GM12801 (cell line): ENCODE measurements at regions not wholly inside any gene's neighbourhood (a gene's known extent, or its start where the extent isn't known, plus 50 kb on each side); places are given as distances from the start of the nearest gene placed in this dataset.

ENCODE experiments used
- TF ChIP-seq, protein P1 (sequence below): IDR thresholded peaks from one replicate; pipeline ENCODE4 v1.5.1; 2011; ENCODE audit warnings: control low read depth; ENCODE audit not compliant: insufficient read length; ENCODE audit errors: extremely low read depth

DNA sequence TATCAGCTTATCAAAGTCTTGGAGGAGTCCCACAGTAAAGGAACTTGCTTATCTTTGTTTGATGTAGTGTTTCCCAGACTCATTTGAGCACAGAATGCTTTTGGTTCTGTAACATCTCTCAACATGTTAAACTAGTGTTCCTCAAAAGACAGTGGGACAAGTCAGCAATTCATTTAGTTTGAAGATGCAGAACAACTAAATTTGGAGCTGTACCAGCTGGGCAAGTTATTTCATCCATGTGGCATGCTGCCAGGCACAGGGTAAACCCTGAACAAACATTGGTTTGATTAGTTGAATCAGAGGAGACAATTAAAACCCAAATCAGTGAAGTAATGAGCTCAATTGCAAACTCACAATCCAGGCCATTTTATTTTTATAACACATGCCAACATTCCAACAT, 141.2 kb downstream of the CSNK2A3 start:
- TF ChIP-seq, protein P1, sequence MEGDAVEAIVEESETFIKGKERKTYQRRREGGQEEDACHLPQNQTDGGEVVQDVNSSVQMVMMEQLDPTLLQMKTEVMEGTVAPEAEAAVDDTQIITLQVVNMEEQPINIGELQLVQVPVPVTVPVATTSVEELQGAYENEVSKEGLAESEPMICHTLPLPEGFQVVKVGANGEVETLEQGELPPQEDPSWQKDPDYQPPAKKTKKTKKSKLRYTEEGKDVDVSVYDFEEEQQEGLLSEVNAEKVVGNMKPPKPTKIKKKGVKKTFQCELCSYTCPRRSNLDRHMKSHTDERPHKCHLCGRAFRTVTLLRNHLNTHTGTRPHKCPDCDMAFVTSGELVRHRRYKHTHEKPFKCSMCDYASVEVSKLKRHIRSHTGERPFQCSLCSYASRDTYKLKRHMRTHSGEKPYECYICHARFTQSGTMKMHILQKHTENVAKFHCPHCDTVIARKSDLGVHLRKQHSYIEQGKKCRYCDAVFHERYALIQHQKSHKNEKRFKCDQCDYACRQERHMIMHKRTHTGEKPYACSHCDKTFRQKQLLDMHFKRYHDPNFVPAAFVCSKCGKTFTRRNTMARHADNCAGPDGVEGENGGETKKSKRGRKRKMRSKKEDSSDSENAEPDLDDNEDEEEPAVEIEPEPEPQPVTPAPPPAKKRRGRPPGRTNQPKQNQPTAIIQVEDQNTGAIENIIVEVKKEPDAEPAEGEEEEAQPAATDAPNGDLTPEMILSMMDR: no peak

DNA sequence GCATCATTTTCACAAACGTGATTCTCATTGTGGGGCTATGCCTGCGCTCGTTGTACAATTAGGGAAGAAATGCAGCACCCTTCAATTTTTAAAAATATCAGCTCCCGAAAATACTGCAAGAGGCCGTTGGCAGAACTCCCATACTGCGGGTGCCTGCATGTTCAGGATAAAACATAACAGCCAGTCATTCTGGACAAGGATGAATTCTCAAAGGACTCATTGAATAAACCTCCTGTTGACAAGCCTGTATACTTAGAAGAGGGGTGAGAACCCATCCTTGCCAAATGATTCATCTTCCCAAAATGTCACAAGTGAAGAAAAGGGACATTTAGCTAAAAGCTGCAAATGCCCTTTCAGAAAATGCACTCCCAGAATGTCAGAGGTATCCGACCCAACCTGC, 141.9 kb downstream of the CSNK2A3 start:
- TF ChIP-seq, protein P1: no peak

DNA sequence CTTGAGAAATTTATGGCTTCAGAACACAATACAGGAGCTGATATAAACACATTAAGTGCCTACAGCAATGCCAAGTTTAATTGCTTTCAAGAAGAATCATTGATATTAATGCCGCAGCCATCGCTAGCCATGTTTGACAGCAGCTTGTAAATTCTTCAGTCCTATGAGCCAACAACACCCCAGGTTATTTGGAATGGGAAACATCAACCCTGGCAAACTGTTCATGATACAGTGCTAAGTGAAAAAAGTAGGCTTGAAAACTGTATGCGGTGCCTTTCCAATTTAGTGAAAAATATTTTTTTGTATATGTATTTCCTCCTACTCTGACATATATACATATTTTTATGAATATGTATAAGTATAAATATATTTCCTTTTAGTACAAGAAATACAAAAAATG, 142.6 kb downstream of the CSNK2A3 start:
- TF ChIP-seq, protein P1: no peak

DNA sequence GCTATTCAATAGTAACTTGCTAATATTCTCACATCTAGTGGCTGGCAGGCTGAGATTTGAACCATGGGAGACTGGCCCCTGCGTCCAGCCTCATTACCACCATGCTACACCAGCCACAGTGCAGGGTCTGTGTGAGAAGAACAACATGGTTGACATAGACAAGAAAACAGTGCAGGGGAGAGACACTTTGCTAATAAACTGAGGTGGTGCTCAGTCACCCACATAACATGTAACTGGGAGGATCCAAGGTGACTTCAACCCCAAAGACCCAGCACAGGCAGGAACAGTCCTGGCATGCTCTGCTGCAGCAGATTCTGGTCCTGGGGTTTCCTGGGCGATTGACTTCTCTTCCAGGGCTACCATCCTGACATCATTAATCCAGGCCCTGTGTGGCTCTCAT, 143.1 kb downstream of the CSNK2A3 start:
- TF ChIP-seq, protein P1: no peak

DNA sequence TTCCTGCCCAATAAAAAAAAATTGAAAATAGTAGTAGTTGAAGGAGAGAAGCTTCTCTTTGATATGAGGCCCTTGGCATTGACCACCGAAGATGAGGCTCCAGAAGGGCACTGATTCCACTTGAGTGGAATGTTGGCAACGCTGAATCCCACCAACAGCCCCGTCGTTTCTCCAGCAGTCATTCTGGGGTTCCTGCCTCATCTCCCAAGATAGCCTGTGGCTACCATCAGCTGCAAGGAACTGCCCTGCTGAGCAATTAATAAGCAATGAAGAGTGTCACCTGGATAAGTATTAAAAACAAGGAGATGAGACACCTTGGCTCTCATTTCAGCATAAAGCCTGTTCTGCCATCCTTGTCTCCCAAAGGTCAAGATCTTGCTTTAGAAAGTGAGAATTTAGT, 144.1 kb downstream of the CSNK2A3 start:
- TF ChIP-seq, protein P1: no peak

DNA sequence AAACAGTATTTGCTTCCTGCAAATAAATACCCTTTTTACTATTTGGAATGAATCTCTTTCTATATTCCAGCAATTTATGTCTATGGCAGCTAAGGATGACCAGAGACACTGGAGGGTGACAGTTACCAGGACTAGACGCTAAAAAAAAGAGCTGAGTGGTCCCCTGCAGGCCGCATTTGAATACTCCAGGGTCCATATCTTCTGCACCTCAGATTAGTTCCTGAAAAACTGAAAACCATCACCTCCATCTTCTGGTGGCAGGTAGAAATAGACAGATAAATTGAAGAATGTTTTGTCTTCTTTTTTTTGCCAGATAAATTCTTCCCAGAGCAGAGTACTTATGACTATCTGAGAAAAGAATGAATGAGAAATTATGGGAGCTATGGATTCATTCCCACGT, 145.6 kb downstream of the CSNK2A3 start:
- TF ChIP-seq, protein P1: no peak

DNA sequence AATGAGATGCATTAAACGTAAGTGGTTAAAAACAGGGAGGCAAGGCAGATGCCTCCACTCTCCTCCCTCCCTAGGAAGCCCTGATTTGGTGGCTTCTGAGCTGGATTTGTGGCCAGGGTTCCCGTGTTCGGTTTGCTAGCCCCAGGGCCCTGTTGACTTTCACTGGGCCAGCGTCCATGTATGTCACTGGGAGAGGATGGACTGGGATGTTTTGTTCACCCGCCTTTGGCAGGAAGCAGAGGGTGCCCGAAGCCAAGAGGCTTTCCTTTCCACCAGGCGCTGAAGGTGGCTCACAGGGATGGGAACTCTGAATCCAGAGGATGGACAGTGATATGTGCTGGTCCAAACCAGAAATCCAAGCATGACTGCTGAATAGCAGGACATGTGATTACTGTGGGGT, 146.6 kb downstream of the CSNK2A3 start:
- TF ChIP-seq, protein P1: no peak

DNA sequence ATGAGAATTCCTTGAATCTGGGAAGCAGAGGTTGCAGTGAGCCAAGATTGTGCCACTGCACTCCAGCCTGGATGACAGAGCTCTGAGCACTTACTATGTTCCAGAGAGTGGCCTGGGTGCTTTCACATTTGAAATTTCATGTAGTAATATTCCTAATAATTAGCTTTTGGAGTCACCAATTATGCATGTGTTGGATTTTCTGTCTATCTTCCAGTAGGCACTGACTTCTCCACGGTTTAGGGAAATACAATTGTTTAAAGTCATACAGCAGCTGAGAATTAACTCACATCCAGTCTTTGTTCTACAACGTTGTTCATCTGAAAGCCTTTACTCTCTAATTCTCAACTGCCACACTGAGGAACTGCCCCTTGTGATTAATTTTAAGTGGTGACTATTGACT, 150.2 kb downstream of the CSNK2A3 start:
- TF ChIP-seq, protein P1: no peak
